ENCODE measurements at regions not wholly inside any gene's neighbourhood (a gene's known extent, or its start where the extent isn't known, plus 50 kb on each side); places are given as distances from the start of the nearest gene placed in this dataset.

GRCh38 chr4:178838776-178839175 lies 1396.5 kb upstream of the AGA start:
- no peak for DNase-seq

- no peak for DNase-seq
Measured at GRCh38 chr4:178856139-178856800, 1414.0 kb upstream of the AGA start.

- DNase-seq, result no peak
Measured at GRCh38 chr4:178871476-178871875, 1429.2 kb upstream of the AGA start.

GRCh38 chr4:178881937-178882336 lies 1439.7 kb upstream of the AGA start:
- no peak for DNase-seq

GRCh38 chr4:178894126-178894525 lies 1451.9 kb upstream of the AGA start:
- DNase-seq, result no peak

GRCh38 chr4:178899084-178899483 lies 1456.8 kb upstream of the AGA start:
- DNase-seq, result no peak

- DNase-seq, result no peak
Measured at GRCh38 chr4:178917756-178918155, 1475.5 kb upstream of the AGA start.

- no peak for DNase-seq
Measured at GRCh38 chr4:178937130-178937529, 1494.9 kb upstream of the AGA start.

- DNase-seq, result no peak
Measured at GRCh38 chr4:178941975-178942374, 1499.7 kb upstream of the AGA start.

- no peak for DNase-seq
Measured at GRCh38 chr4:178953447-178954120, 1511.3 kb upstream of the AGA start.

- no peak for DNase-seq
Measured at GRCh38 chr4:178955614-178956013, 1513.4 kb upstream of the AGA start.

- DNase-seq, result no peak
Measured at GRCh38 chr4:178958725-178959440, 1516.6 kb upstream of the AGA start.

GRCh38 chr4:178963446-178964045 lies 1521.3 kb upstream of the AGA start:
- no peak for DNase-seq

- no peak for DNase-seq
Measured at GRCh38 chr4:178966644-178967043, 1524.4 kb upstream of the AGA start.

- no peak for DNase-seq
Measured at GRCh38 chr4:178970433-178971140, 1528.3 kb upstream of the AGA start.

GRCh38 chr4:178976861-178977260 lies 1534.6 kb upstream of the AGA start:
- no peak for DNase-seq

- no peak for DNase-seq
Measured at GRCh38 chr4:178993306-178993705, 1551.1 kb upstream of the AGA start.

- no peak for DNase-seq
Measured at GRCh38 chr4:179001918-179002317, 1559.7 kb upstream of the AGA start.

GRCh38 chr4:179007755-179008154 lies 1565.5 kb upstream of the AGA start:
- DNase-seq, result no peak

- no peak for DNase-seq
Measured at GRCh38 chr4:179017581-179017980, 1575.3 kb upstream of the AGA start.

- DNase-seq, result no peak
Measured at GRCh38 chr4:179027569-179027968, 1585.3 kb upstream of the AGA start.

- DNase-seq, result no peak
Measured at GRCh38 chr4:179028321-179028720, 1586.1 kb upstream of the AGA start.

- DNase-seq, result no peak
Measured at GRCh38 chr4:179029683-179030082, 1587.4 kb upstream of the AGA start.

All from amniotic stem cell (primary cell).